ENCODE measurements at regions not wholly inside any gene's neighbourhood (a gene's known extent, or its start where the extent isn't known, plus 50 kb on each side); places are given as distances from the start of the nearest gene placed in this dataset.
A peak's percentile ranks its signal among the peaks of the same experiment; 100 is the strongest.

DNA sequence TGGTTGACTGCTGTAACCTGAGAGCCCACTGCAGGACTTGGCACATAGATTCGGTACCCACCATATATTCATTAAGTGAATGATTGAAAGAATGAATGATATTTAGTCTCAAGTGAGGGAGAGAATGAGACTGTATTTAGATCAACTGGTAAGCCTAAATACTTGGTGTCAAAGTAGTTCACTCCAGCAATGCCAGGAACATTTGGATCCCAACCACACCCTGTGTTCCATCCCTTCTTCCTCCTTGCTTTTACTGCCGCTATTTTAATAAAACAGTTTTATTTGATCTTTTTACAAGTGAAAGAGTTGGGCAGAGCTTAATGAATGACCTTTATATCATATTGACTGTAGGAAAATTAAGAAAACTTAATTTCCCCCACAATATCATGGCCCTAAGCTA is 473.6 kb upstream of the CBLB start:
- H3K4me2 ChIP-seq (ENCODE audit: insufficient read depth, low read length) = no peak overlapping the region
- no peaks in the 10 kb centered on the region for H4K20me1 ChIP-seq (ENCODE audit: insufficient read depth, low read length)
- no peak overlapping the region for H3K9ac ChIP-seq (ENCODE audit: low read depth, low read length)
- H3K9me3 ChIP-seq (ENCODE audit: insufficient read depth, low read length, severe bottlenecking) = no peaks in the 10 kb centered on the region
- peaks cover 10% of the 10 kb centered on the region for H3K4me1 ChIP-seq (ENCODE audit: insufficient read depth, low read length)
- no peak for ATAC-seq (ENCODE audit: insufficient read depth, low read depth)
- no peaks in the 10 kb centered on the region for H3K36me3 ChIP-seq (ENCODE audit: insufficient read depth, low read length)
- no peak overlapping the region for H3K27ac ChIP-seq (ENCODE audit: low read length)
- H3K4me3 ChIP-seq (ENCODE audit: low read depth in 1 of 2, low read length in 2 of 2) = no peak overlapping the region
- H2AFZ ChIP-seq (ENCODE audit: low read depth, low read length) = no peak overlapping the region
- H3K27me3 ChIP-seq (ENCODE audit: insufficient read depth, low read length, poor library complexity) = no peaks in the 10 kb centered on the region
- no peak for DNase-seq
- no peaks in the 10 kb centered on the region for H3K79me2 ChIP-seq (ENCODE audit: insufficient read depth, low read length)
- TF ChIP-seq EZH2 (IDR thresholded peaks at IDR 0.05; ENCODE audit: borderline replicate concordance, low read depth, low read length, severe bottlenecking) = no peak
- TF ChIP-seq, protein P1, sequence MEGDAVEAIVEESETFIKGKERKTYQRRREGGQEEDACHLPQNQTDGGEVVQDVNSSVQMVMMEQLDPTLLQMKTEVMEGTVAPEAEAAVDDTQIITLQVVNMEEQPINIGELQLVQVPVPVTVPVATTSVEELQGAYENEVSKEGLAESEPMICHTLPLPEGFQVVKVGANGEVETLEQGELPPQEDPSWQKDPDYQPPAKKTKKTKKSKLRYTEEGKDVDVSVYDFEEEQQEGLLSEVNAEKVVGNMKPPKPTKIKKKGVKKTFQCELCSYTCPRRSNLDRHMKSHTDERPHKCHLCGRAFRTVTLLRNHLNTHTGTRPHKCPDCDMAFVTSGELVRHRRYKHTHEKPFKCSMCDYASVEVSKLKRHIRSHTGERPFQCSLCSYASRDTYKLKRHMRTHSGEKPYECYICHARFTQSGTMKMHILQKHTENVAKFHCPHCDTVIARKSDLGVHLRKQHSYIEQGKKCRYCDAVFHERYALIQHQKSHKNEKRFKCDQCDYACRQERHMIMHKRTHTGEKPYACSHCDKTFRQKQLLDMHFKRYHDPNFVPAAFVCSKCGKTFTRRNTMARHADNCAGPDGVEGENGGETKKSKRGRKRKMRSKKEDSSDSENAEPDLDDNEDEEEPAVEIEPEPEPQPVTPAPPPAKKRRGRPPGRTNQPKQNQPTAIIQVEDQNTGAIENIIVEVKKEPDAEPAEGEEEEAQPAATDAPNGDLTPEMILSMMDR (IDR thresholded peaks at IDR 0.05; ENCODE audit: borderline replicate concordance, extremely low read depth, low read length, poor library complexity, severe bottlenecking) = no peak

DNA sequence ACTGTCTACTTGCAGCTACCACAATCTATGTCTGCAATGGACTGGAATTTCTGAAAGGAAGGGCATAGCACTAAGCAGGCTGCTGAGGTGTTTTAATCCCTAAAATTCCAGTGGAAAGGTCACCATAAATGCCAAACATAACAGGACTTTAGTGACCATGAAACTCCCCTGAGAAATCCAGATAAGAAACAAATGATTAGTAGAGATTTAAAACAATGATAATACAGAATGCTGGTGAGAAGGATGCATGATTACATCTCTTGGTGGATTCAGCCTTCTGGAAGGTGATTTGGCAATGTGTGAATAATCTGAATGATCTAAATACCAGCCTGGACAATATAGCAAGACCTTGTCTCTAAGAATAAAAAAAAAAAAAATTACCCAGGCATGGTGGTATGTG is 475.0 kb upstream of the CBLB start:
- ATAC-seq (ENCODE audit: insufficient read depth, low read depth) = no peak
- H3K27ac ChIP-seq (ENCODE audit: low read length) = no peak overlapping the region
- no peak overlapping the region for H3K4me2 ChIP-seq (ENCODE audit: insufficient read depth, low read length)
- no peak for TF ChIP-seq EZH2 (IDR thresholded peaks at IDR 0.05; ENCODE audit: borderline replicate concordance, low read depth, low read length, severe bottlenecking)
- TF ChIP-seq, protein P1 (IDR thresholded peaks at IDR 0.05; ENCODE audit: borderline replicate concordance, extremely low read depth, low read length, poor library complexity, severe bottlenecking) = no peak
- no peaks in the 10 kb centered on the region for H4K20me1 ChIP-seq (ENCODE audit: insufficient read depth, low read length)
- H3K9me3 ChIP-seq (ENCODE audit: insufficient read depth, low read length, severe bottlenecking) = no peaks in the 10 kb centered on the region
- H3K4me1 ChIP-seq (ENCODE audit: insufficient read depth, low read length) = peaks cover 2% of the 10 kb centered on the region
- DNase-seq = no peak
- no peak overlapping the region for H3K4me3 ChIP-seq (ENCODE audit: low read depth in 1 of 2, low read length in 2 of 2)
- no peak overlapping the region for H3K9ac ChIP-seq (ENCODE audit: low read depth, low read length)
- H3K27me3 ChIP-seq (ENCODE audit: insufficient read depth, low read length, poor library complexity) = no peaks in the 10 kb centered on the region
- H3K36me3 ChIP-seq (ENCODE audit: insufficient read depth, low read length) = no peaks in the 10 kb centered on the region
- H2AFZ ChIP-seq (ENCODE audit: low read depth, low read length) = no peak overlapping the region
- no peaks in the 10 kb centered on the region for H3K79me2 ChIP-seq (ENCODE audit: insufficient read depth, low read length)

DNA sequence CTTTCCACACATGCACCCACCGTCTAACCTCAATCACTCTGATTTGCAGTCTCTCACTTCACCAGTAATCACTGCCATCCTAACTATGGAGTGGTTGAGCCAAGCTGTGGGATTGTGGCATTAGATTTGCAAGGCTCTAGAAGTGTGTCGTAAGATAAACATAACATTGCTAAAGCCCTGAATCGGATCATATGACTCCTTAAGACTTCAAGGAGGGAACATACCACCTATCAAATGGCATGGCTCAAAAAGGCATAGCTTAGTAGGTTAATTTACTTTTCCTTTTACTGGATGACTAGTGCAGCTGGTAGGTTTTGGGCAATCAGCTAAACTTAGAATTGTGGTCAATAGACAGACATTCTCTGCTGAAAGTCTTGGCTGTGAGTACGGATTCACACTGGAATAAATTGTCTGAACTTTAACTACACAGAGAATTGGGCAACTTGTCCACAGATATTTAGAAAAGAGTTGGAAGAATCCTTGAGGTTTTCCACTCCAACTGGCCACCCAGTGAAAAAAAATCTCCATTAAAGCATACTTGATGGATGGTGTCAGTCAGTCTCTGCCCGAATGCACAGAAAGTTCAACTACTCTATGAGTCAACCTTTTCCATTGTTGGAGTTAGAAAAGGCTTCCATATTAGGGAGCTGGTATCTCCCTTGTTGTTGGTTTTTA is 476.7 kb upstream of the CBLB start:
- Histone ChIP-seq H3K27ac (ENCODE audit: low read length) (no peak overlapping the region), H2AFZ (ENCODE audit: low read depth, low read length) (no peak overlapping the region)
- DNase-seq = no peak

More for the DNA sequence above, 476.7 kb upstream of the CBLB start:
- no peak overlapping the region for H3K9ac ChIP-seq (ENCODE audit: low read depth, low read length)
- peaks cover 12% of the 10 kb centered on the region for H3K4me1 ChIP-seq (ENCODE audit: insufficient read depth, low read length)
- no peaks in the 10 kb centered on the region for H4K20me1 ChIP-seq (ENCODE audit: insufficient read depth, low read length)
- no peaks in the 10 kb centered on the region for H3K36me3 ChIP-seq (ENCODE audit: insufficient read depth, low read length)
- no peak overlapping the region for H3K4me3 ChIP-seq (ENCODE audit: low read depth in 1 of 2, low read length in 2 of 2)
- no peaks in the 10 kb centered on the region for H3K79me2 ChIP-seq (ENCODE audit: insufficient read depth, low read length)
- H3K27me3 ChIP-seq (ENCODE audit: insufficient read depth, low read length, poor library complexity) = no peaks in the 10 kb centered on the region
- peak; percentile 24; the same call in 2 of the 3 replicates for ATAC-seq (ENCODE audit: insufficient read depth, low read depth)
- no peak overlapping the region for H3K4me2 ChIP-seq (ENCODE audit: insufficient read depth, low read length)
- TF ChIP-seq, protein P1 (IDR thresholded peaks at IDR 0.05; ENCODE audit: borderline replicate concordance, extremely low read depth, low read length, poor library complexity, severe bottlenecking) = no peak
- TF ChIP-seq EZH2 (IDR thresholded peaks at IDR 0.05; ENCODE audit: borderline replicate concordance, low read depth, low read length, severe bottlenecking) = no peak
- H3K9me3 ChIP-seq (ENCODE audit: insufficient read depth, low read length, severe bottlenecking) = no peaks in the 10 kb centered on the region
